Posterior vena cava (tissue), 2 donors: ENCODE measurements at regions not wholly inside any gene's neighbourhood (a gene's known extent, or its start where the extent isn't known, plus 50 kb on each side); places are given as distances from the start of the nearest gene placed in this dataset.
A peak's percentile ranks its signal among the peaks of the same experiment; 100 is the strongest.

ENCODE experiments used
- DNase-seq: peaks from one replicate; pipeline ENCODE4 v3.0.0-alpha.2; 2020; ENCODE audit warnings: low spot score
- intact Hi-C, 2 donors: fragments of 100-400 bp; cut with DNase I; formaldehyde crosslinking; loops; one replicate each; pipeline versions ENCODE4 v1.14.1 to v1.14.2; 2022 to 2023
- donor health status: DM: yes; HTN: yes; CAD: no.
- donor health status: DM: yes; HTN: yes; CAD: no.

GRCh38 chr1:201712387-201713085 lies 116.4 kb upstream of the IPO9 start:
- intact Hi-C loops, result loop anchor here (2.0 to 5.0 kb wide), 2 partner anchors 80 to 175 kb away; partner anchors contain the start of gene NAV1 (in 1 of the 2)
- peak; percentile 46 for DNase-seq

GRCh38 chr1:201713086-201713810 lies 115.7 kb upstream of the IPO9 start:
- DNase-seq, result peak; percentile 98
- intact Hi-C loops, result loop anchor here (2.0 to 5.0 kb wide), 2 partner anchors 80 to 176 kb away; partner anchors contain the start of gene NAV1 (in 1 of the 2)

GRCh38 chr1:201714542-201715329 lies 114.2 kb upstream of the IPO9 start:
- intact Hi-C loops, result loop anchor here in 1 of 2 donors (5.0 kb wide), 1 partner anchor 177 kb away; the partner anchor contains the start of gene NAV1
- DNase-seq, result peak; percentile 95

GRCh38 chr1:201715351-201715750 lies 113.6 kb upstream of the IPO9 start:
- DNase-seq, result peak; percentile 36
- intact Hi-C loops, result no loop called here

GRCh38 chr1:201715801-201716741 lies 112.9 kb upstream of the IPO9 start:
- peak; percentile 79 for DNase-seq
- intact Hi-C loops, result no loop called here

- peak; percentile 13 for DNase-seq
- intact Hi-C loops, result no loop called here
Observed at GRCh38 chr1:201716742-201717135, 112.2 kb upstream of the IPO9 start.

- DNase-seq, result no peak
- intact Hi-C loops, result no loop called here
Observed at GRCh38 chr1:201717286-201717685, 111.7 kb upstream of the IPO9 start.

GRCh38 chr1:201718346-201719202 lies 110.4 kb upstream of the IPO9 start:
- no peak for DNase-seq

GRCh38 chr1:201719812-201720521 lies 109.0 kb upstream of the IPO9 start:
- intact Hi-C loops, result loop anchor here in 1 of 2 donors (2.0 kb wide), 1 partner anchor 31 kb away; no protein-coding TSS in a partner anchor

More at GRCh38 chr1:201718346-201719202, 110.4 kb upstream of the IPO9 start:
- intact Hi-C loops, result loop anchor here in 1 of 2 donors (2.0 kb wide), 1 partner anchor 32 kb away; no protein-coding TSS in a partner anchor

GRCh38 chr1:201720522-201720844 lies 108.5 kb upstream of the IPO9 start:
- intact Hi-C loops, result no loop called here
- DNase-seq, result no peak

More at GRCh38 chr1:201719812-201720521, 109.0 kb upstream of the IPO9 start:
- peak; percentile 90 for DNase-seq

GRCh38 chr1:201721082-201722049 lies 107.6 kb upstream of the IPO9 start:
- DNase-seq, result no peak
- intact Hi-C loops, result no loop called here

GRCh38 chr1:201724039-201724765 lies 104.8 kb upstream of the IPO9 start:
- DNase-seq, result no peak
- intact Hi-C loops, result no loop called here

GRCh38 chr1:201724766-201725118 lies 104.2 kb upstream of the IPO9 start:
- no peak for DNase-seq

GRCh38 chr1:201726700-201727099 lies 102.3 kb upstream of the IPO9 start:
- intact Hi-C loops, result no loop called here
- no peak for DNase-seq

More at GRCh38 chr1:201724766-201725118, 104.2 kb upstream of the IPO9 start:
- intact Hi-C loops, result no loop called here

- intact Hi-C loops, result no loop called here
- DNase-seq, result no peak
Observed at GRCh38 chr1:201728731-201729130, 100.2 kb upstream of the IPO9 start.
